ENCODE measurements at regions not wholly inside any gene's neighbourhood (a gene's known extent, or its start where the extent isn't known, plus 50 kb on each side); places are given as distances from the start of the nearest gene placed in this dataset.
"Not testable (repeated sequence)": the region's sequence is repeated elsewhere in the genome, so short reads cannot be mapped to it uniquely, and the experiment has no call there.

DNA sequence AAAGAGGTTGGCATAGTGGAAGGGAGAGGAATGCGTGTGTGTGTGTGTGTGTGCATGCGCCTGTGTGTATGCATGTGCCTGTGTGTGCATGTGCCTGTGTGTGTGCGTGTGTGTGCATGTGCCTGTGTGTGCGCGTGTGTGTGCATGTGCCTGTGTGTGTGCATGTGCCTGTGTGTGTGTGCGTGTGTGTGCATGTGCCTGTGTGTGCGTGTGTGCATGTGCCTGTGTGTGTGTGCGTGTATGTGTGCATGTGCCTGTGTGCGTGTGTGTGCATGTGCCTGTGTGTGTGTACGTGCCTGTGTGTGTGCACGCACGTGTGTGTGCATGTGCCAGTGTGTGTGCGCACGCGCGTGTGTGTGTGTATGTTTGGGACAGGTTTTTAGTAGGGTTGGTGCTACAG lies 205.1 kb downstream of the MEMO1 start:
- Histone ChIP-seq H3K36me3 (replicated peaks; ENCODE audit: low read depth, low read length) (no peaks in the 10 kb centered on the region), H4K20me1 (ENCODE audit: insufficient read depth, low read length) (no peaks in the 10 kb centered on the region), H3K4me3 (ENCODE audit: low read length) (no peak overlapping the region), H3K79me2 (ENCODE audit: low read length) (no peaks in the 10 kb centered on the region), H3K27me3 (ENCODE audit: low read depth, low read length) (no peaks in the 10 kb centered on the region), H2AFZ (ENCODE audit: low read depth, low read length) (no peak overlapping the region), H3K9me3 (ENCODE audit: insufficient read depth, low read length) (no peaks in the 10 kb centered on the region), H3K4me1 (ENCODE audit: low read length) (no peaks in the 10 kb centered on the region), H3K27ac (ENCODE audit: low read length) (no peak overlapping the region), H3K9ac (ENCODE audit: low read length) (no peak overlapping the region), H3K4me2 (ENCODE audit: low read length) (no peak overlapping the region)
- no peak for TF ChIP-seq EZH2phosphoT487 (IDR thresholded peaks at IDR 0.05; ENCODE audit: low read depth)
- TF ChIP-seq, protein P1, sequence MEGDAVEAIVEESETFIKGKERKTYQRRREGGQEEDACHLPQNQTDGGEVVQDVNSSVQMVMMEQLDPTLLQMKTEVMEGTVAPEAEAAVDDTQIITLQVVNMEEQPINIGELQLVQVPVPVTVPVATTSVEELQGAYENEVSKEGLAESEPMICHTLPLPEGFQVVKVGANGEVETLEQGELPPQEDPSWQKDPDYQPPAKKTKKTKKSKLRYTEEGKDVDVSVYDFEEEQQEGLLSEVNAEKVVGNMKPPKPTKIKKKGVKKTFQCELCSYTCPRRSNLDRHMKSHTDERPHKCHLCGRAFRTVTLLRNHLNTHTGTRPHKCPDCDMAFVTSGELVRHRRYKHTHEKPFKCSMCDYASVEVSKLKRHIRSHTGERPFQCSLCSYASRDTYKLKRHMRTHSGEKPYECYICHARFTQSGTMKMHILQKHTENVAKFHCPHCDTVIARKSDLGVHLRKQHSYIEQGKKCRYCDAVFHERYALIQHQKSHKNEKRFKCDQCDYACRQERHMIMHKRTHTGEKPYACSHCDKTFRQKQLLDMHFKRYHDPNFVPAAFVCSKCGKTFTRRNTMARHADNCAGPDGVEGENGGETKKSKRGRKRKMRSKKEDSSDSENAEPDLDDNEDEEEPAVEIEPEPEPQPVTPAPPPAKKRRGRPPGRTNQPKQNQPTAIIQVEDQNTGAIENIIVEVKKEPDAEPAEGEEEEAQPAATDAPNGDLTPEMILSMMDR (IDR thresholded peaks at IDR 0.05; ENCODE audit: low read depth, low read length): no peak

DNA sequence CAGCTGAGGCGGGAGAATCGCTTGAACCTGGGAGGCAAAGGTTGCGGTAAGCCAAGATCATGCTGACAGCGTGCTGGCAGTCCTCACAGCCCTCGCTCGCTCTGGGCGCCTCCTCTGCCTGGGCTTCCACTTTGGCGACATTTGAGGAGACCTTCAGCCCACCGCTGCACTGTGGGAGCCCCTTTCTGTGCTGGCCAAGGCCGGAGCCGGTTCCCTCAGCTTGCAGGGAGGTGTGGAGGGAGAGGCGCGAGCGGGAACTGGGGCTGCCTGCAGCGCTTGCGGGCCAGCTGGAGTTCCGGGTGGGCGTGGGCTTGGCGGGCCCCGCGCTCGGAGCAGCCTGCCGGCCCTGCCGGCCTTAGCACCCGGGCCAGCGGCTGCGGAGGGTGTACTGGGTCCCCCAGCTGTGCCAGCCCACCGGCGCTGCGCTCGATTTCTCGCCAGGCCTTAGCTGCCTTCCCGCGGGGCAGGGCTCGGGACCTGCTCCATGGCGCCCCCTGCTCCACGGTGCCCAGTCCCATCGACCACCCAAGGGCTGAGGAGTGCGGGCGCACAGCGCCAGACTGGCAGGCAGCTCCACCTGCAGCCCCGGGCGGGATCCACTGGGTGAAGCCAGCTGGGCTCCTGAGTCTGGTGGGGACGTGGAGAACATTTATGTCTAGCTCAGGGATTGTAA lies 207.2 kb downstream of the MEMO1 start:
- not testable (repeated sequence) for H3K4me2 ChIP-seq (ENCODE audit: low read length); H3K4me1 ChIP-seq (ENCODE audit: low read length); H3K9ac ChIP-seq (ENCODE audit: low read length); H4K20me1 ChIP-seq (ENCODE audit: insufficient read depth, low read length); H3K36me3 ChIP-seq (replicated peaks; ENCODE audit: low read depth, low read length); H3K27me3 ChIP-seq (ENCODE audit: low read depth, low read length); H2AFZ ChIP-seq (ENCODE audit: low read depth, low read length); H3K4me3 ChIP-seq (ENCODE audit: low read length); H3K9me3 ChIP-seq (ENCODE audit: insufficient read depth, low read length); H3K27ac ChIP-seq (ENCODE audit: low read length); H3K79me2 ChIP-seq (ENCODE audit: low read length)

DNA sequence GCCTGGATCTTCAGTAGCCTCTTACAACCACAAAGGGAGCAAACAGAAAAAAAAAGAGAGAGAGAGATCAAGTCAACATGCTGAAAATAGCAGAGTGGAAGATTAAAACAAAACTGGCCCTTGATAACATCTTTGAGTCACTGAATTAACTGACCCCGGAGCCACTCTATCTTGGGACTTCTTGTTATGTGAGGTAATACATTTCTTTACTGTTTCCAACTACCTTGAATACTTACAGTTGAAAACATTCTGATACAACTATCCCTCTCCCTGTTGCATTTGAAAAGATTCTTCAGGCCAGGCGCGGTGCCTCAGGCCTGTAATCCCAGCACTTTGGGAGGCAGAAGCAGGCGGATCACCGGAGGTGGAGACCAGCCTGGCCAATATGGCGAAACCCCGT lies 208.1 kb downstream of the MEMO1 start:
- no peaks in the 10 kb centered on the region for H3K4me1 ChIP-seq (ENCODE audit: low read length)
- H4K20me1 ChIP-seq (ENCODE audit: insufficient read depth, low read length): no peaks in the 10 kb centered on the region

DNA sequence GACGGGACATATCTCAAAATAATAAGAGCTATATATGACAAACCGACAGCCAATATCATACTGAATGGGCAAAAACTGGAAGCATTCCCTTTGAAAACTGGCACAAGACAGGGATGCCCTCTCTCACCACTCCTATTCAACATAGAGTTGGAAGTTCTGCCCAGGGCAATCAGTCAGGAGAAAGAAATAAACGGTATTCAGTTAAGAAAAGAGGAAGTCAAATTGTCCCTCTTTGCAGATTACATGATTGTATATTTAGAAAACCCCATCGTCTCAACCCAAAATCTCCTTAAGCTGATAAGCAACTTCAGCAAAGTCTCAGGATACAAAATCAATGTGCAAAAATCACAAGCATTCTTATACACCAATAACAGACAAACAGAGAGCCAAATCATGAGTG lies 211.5 kb downstream of the MEMO1 start:
- H3K36me3 ChIP-seq (replicated peaks; ENCODE audit: low read depth, low read length); H3K27ac ChIP-seq (ENCODE audit: low read length); H3K9me3 ChIP-seq (ENCODE audit: insufficient read depth, low read length); H2AFZ ChIP-seq (ENCODE audit: low read depth, low read length); H3K4me1 ChIP-seq (ENCODE audit: low read length); H3K9ac ChIP-seq (ENCODE audit: low read length); H3K4me3 ChIP-seq (ENCODE audit: low read length); H3K79me2 ChIP-seq (ENCODE audit: low read length); H3K4me2 ChIP-seq (ENCODE audit: low read length); H4K20me1 ChIP-seq (ENCODE audit: insufficient read depth, low read length); H3K27me3 ChIP-seq (ENCODE audit: low read depth, low read length): not testable (repeated sequence)

More for the DNA sequence above, 208.1 kb downstream of the MEMO1 start:
- Histone ChIP-seq H3K4me3 (ENCODE audit: low read length) (no peak overlapping the region), H3K4me2 (ENCODE audit: low read length) (no peak overlapping the region), H3K27ac (ENCODE audit: low read length) (no peak overlapping the region), H3K9me3 (ENCODE audit: insufficient read depth, low read length) (no peaks in the 10 kb centered on the region), H3K9ac (ENCODE audit: low read length) (no peak overlapping the region), H3K27me3 (ENCODE audit: low read depth, low read length) (no peaks in the 10 kb centered on the region), H3K79me2 (ENCODE audit: low read length) (no peaks in the 10 kb centered on the region), H3K36me3 (replicated peaks; ENCODE audit: low read depth, low read length) (no peaks in the 10 kb centered on the region), H2AFZ (ENCODE audit: low read depth, low read length) (no peak overlapping the region)
- no peak for TF ChIP-seq EZH2phosphoT487 (IDR thresholded peaks at IDR 0.05; ENCODE audit: low read depth)
- TF ChIP-seq, protein P1 (IDR thresholded peaks at IDR 0.05; ENCODE audit: low read depth, low read length): no peak

DNA sequence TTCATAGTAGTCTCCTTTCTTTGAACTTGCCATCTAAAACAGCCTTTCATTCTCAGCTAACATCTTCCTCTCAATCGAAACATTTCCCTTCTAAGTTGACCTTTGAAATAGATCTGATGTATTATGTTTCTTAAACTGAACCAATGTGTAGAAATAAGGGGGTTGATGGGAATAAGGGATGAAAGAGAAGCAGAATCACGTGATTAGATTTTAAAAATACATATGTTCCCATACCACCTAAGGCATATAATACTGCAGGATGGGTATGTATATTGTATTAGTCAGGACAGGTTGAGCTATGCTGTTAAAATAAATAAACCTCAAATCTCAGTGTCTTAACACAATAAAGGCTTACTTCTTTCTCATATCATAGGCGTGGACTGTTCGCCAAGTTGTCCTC lies 207.5 kb upstream of the SRD5A2 start:
- Histone ChIP-seq H3K4me2 (ENCODE audit: low read length) (no peak overlapping the region), H3K79me2 (ENCODE audit: low read length) (no peaks in the 10 kb centered on the region), H3K9me3 (ENCODE audit: insufficient read depth, low read length) (no peaks in the 10 kb centered on the region), H3K36me3 (replicated peaks; ENCODE audit: low read depth, low read length) (no peaks in the 10 kb centered on the region), H4K20me1 (ENCODE audit: insufficient read depth, low read length) (no peaks in the 10 kb centered on the region), H3K4me1 (ENCODE audit: low read length) (peaks cover 20% of the 10 kb centered on the region), H3K4me3 (ENCODE audit: low read length) (no peak overlapping the region), H3K27ac (ENCODE audit: low read length) (no peak overlapping the region), H3K9ac (ENCODE audit: low read length) (no peak overlapping the region), H2AFZ (ENCODE audit: low read depth, low read length) (no peak overlapping the region), H3K27me3 (ENCODE audit: low read depth, low read length) (no peaks in the 10 kb centered on the region)
- TF ChIP-seq, protein P1 (IDR thresholded peaks at IDR 0.05; ENCODE audit: low read depth, low read length): no peak
- no peak for TF ChIP-seq EZH2phosphoT487 (IDR thresholded peaks at IDR 0.05; ENCODE audit: low read depth)

Measured in OCI-LY3 (cell line).